ENCODE measurements at regions not wholly inside any gene's neighbourhood (a gene's known extent, or its start where the extent isn't known, plus 50 kb on each side); places are given as distances from the start of the nearest gene placed in this dataset.

- DNase-seq = no peak
Measured at GRCh38 chr3:16079519-16079918, 95.0 kb upstream of the GALNT15 start.

- DNase-seq = no peak
Measured at GRCh38 chr3:16081661-16082060, 92.8 kb upstream of the GALNT15 start.

GRCh38 chr3:16084887-16085286 is 89.6 kb upstream of the GALNT15 start:
- no peak for DNase-seq

GRCh38 chr3:16085410-16085809 is 89.1 kb upstream of the GALNT15 start:
- no peak for DNase-seq

GRCh38 chr3:16085884-16086608 is 88.4 kb upstream of the GALNT15 start:
- DNase-seq = no peak

GRCh38 chr3:16086690-16087089 is 87.8 kb upstream of the GALNT15 start:
- DNase-seq = no peak

- DNase-seq = no peak
Measured at GRCh38 chr3:16088496-16088895, 86.0 kb upstream of the GALNT15 start.

GRCh38 chr3:16089521-16089920 is 85.0 kb upstream of the GALNT15 start:
- no peak for DNase-seq

- no peak for DNase-seq
Measured at GRCh38 chr3:16090024-16090423, 84.5 kb upstream of the GALNT15 start.

- DNase-seq = no peak
Measured at GRCh38 chr3:16090706-16091105, 83.8 kb upstream of the GALNT15 start.

GRCh38 chr3:16092923-16093322 is 81.6 kb upstream of the GALNT15 start:
- DNase-seq = no peak

- no peak for DNase-seq
Measured at GRCh38 chr3:16101295-16102186, 72.9 kb upstream of the GALNT15 start.

GRCh38 chr3:16102187-16102561 is 72.3 kb upstream of the GALNT15 start:
- DNase-seq = no peak

GRCh38 chr3:16102905-16103364 is 71.5 kb upstream of the GALNT15 start:
- no peak for DNase-seq

GRCh38 chr3:16103472-16103871 is 71.0 kb upstream of the GALNT15 start:
- DNase-seq = no peak

GRCh38 chr3:16104156-16104555 is 70.3 kb upstream of the GALNT15 start:
- DNase-seq = no peak

GRCh38 chr3:16106050-16106449 is 68.4 kb upstream of the GALNT15 start:
- no peak for DNase-seq

- DNase-seq = no peak
Measured at GRCh38 chr3:16108424-16108823, 66.1 kb upstream of the GALNT15 start.

- DNase-seq = no peak
Measured at GRCh38 chr3:16109929-16110328, 64.6 kb upstream of the GALNT15 start.

GRCh38 chr3:16112910-16113504 is 61.5 kb upstream of the GALNT15 start:
- no peak for DNase-seq

GRCh38 chr3:16113704-16114103 is 60.8 kb upstream of the GALNT15 start:
- no peak for DNase-seq

GRCh38 chr3:16114429-16114828 is 60.1 kb upstream of the GALNT15 start:
- no peak for DNase-seq

GRCh38 chr3:16114930-16115329 is 59.5 kb upstream of the GALNT15 start:
- no peak for DNase-seq

GRCh38 chr3:16118396-16118795 is 56.1 kb upstream of the GALNT15 start:
- no peak for DNase-seq
